ENCODE measurements at regions not wholly inside any gene's neighbourhood (a gene's known extent, or its start where the extent isn't known, plus 50 kb on each side); places are given as distances from the start of the nearest gene placed in this dataset.

DNA sequence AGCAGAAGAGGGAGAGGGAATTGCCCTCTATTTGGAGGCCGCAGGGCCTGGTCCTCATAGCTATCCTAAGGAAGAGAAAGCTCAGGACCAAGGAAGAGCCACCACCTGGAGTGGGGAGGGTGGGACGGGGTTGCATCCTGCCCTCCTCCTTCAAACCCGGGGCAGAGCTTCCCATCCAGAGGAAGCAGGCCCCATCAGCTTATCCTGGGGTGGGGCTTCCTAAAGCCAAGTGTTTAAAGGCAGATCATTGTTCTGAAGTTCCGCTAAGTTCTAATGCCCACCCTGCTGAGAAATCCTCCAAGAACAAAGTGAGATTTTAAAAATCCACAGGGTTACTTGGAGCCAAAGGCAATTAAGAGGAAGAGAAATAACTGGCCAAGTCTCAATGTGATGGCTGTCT is 210.3 kb downstream of the C9orf152 start:
- no peak for TF ChIP-seq CTCF (IDR thresholded peaks at IDR 0.05)
- no peak for TF ChIP-seq POLR2A (IDR thresholded peaks at IDR 0.05)
- no peak for TF ChIP-seq EP300 (IDR thresholded peaks at IDR 0.05)
- no peak for TF ChIP-seq POLR2AphosphoS5 (IDR thresholded peaks at IDR 0.05)
